ENCODE measurements at regions not wholly inside any gene's neighbourhood (a gene's known extent, or its start where the extent isn't known, plus 50 kb on each side); places are given as distances from the start of the nearest gene placed in this dataset.

DNA sequence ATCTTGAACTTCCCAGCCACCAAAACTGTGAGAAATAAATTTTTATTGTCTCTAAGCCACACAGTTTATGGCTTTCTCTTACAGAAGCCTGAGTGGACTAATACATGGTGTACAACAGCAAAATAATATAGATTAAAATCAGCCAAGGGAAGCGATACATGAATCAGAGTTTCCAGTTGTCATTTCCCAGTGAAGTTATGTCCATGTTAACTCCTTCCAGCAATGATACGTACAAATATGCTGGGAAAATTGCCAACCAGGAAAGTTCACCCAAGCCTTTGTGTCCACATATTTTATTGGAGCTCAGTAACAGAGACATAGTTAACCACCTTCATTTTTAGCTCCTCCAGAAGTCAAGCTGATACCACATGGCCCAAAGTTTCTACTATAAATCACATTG is 280.9 kb upstream of the KCNMB2 start:
- TF ChIP-seq, protein P1, sequence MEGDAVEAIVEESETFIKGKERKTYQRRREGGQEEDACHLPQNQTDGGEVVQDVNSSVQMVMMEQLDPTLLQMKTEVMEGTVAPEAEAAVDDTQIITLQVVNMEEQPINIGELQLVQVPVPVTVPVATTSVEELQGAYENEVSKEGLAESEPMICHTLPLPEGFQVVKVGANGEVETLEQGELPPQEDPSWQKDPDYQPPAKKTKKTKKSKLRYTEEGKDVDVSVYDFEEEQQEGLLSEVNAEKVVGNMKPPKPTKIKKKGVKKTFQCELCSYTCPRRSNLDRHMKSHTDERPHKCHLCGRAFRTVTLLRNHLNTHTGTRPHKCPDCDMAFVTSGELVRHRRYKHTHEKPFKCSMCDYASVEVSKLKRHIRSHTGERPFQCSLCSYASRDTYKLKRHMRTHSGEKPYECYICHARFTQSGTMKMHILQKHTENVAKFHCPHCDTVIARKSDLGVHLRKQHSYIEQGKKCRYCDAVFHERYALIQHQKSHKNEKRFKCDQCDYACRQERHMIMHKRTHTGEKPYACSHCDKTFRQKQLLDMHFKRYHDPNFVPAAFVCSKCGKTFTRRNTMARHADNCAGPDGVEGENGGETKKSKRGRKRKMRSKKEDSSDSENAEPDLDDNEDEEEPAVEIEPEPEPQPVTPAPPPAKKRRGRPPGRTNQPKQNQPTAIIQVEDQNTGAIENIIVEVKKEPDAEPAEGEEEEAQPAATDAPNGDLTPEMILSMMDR (conservative IDR thresholded peaks at IDR 0.05): no peak
- TF ChIP-seq ZFX (IDR thresholded peaks at IDR 0.05): no peak
- H3K27ac ChIP-seq: no peak overlapping the region; the same call in 1 of the 2 replicates

GRCh38 chr3:178257491-178257890 is 278.7 kb upstream of the KCNMB2 start:
- no peak for TF ChIP-seq ZFX (IDR thresholded peaks at IDR 0.05)
- TF ChIP-seq, protein P1 (conservative IDR thresholded peaks at IDR 0.05): no peak
- no peak overlapping the region for H3K27ac ChIP-seq

- no peak overlapping the region for H3K27ac ChIP-seq
- TF ChIP-seq, protein P1 (conservative IDR thresholded peaks at IDR 0.05): no peak
- no peak for TF ChIP-seq ZFX (IDR thresholded peaks at IDR 0.05)
Measured at GRCh38 chr3:178258121-178258520, 278.1 kb upstream of the KCNMB2 start.

DNA sequence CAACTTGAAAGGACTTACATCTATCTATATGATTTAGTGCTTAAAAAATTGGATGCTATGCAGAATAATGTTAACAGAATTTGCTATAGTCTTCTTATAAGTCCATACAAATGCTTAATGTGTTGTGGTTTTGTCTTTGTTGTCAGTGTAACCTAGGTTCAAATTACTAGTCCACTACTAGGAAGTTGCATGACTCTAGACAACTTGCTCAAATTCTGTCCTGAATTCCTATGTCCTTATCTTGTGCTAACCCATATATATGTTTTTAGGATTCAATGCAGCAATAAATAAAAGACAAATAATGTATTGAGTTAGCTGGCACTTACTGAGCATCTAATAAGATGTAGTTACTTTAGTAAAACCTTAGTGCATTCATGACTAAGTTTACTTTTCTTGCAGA is 276.5 kb upstream of the KCNMB2 start:
- TF ChIP-seq ZFX (IDR thresholded peaks at IDR 0.05): no peak
- TF ChIP-seq, protein P1 (conservative IDR thresholded peaks at IDR 0.05): no peak

DNA sequence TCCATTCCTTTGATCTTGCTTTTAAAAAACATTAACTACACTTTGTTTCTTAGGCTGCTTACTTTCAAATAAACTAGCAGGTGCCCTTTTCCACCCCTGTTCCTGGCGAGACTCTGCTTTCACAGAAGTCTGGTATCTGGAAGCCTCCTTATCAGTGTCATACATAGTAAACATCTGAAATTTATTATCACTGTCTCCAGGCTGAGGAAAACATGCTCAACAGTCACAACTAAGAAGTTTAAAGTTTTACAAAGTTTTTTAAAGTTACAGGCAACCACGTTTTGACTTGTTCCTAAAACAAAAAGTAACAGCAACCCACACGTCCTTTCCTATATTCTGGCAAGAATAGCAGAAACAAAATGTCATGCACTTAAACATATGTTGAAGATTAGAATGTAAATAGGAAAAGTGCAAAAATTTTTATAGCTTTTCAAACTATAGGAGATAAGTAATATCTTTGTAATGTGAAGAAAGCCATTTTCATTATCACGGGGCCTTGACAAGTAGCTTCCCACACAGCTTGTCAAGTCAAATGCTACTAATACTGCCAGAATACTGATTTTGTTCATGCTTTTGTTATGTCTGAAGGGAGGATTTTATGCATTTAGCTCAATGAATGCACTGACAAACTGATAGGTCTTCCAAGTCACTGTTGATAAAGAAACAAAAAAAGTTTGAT is 275.2 kb upstream of the KCNMB2 start:
- H3K27ac ChIP-seq: no peak overlapping the region
- TF ChIP-seq, protein P1 (conservative IDR thresholded peaks at IDR 0.05): no peak
- TF ChIP-seq ZFX (IDR thresholded peaks at IDR 0.05): no peak

More for the DNA sequence above, 276.5 kb upstream of the KCNMB2 start:
- H3K27ac ChIP-seq: no peak overlapping the region

DNA sequence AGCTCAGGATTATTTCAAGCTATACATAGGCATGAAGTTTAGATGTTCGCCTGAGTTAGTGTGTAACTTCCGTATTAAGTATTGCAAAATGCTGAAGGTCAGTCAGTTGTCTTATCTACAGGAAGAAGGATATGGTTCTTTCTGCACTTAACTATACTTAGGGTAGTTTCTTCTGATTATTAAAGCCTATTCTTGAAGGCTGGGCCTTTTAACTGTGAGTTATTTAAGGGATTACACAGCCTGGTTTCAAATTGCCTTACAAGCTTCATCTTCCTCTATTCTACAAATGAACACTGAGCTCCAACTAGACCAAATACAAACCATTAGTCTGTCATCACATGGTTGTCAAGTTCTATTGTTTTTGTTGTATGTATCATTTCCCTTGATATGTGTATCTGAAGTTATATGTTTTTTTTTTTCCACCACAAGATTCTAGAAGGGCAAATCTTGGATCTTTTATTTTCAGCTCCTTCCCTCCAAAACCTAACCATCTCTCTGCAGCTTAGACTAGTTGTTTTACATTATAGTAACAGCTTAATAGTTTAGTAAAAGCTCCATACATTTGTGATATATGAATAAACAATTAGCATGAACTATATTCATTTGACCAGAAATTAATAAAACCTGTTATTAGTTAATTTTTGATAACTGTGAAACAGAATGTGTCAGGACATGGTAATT is 272.9 kb upstream of the KCNMB2 start:
- no peak overlapping the region for H3K27ac ChIP-seq
- TF ChIP-seq, protein P1 (conservative IDR thresholded peaks at IDR 0.05): no peak
- no peak for TF ChIP-seq ZFX (IDR thresholded peaks at IDR 0.05)

DNA sequence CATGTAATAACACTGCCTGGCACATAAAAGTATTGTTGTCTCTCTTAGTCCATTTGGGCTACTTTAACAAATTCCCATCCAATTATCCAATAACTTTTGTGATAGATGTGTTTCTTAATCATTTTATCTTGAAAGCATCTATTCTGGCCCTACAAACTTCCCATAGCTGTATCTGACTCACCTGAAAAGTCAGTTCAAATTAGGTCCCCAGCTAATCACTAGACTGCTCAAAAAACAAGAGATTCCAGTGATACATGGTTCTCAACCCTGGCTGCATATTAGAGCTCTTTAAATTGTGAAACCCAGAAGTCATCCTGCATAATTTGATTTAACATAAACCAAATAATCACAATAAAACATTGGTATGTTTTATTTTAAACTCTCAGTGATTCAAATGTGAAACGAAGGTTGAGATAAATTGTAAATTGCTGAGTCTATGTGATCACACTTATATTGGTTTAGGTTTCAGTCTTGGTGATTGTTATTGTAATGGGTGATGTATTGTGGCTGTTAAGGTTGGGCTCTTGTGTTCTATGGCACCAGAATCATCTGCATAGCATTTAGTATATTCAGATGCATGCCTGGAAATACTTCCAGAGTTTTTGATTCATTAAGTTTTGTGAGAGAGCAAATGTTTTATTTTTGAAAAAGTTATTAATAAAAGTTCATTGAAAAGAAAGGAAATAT is 268.9 kb upstream of the KCNMB2 start:
- H3K27ac ChIP-seq: no peak overlapping the region
- TF ChIP-seq, protein P1 (conservative IDR thresholded peaks at IDR 0.05): no peak
- no peak for TF ChIP-seq ZFX (IDR thresholded peaks at IDR 0.05)

Measured in C4-2B (cell line).